Femur (tissue), 1 donor: ENCODE measurements at regions not wholly inside any gene's neighbourhood (a gene's known extent, or its start where the extent isn't known, plus 50 kb on each side); places are given as distances from the start of the nearest gene placed in this dataset.

ENCODE experiments used
- DNase-seq: peaks from one replicate; pipeline ENCODE4 v3.0.0-alpha.2; 2017

DNA sequence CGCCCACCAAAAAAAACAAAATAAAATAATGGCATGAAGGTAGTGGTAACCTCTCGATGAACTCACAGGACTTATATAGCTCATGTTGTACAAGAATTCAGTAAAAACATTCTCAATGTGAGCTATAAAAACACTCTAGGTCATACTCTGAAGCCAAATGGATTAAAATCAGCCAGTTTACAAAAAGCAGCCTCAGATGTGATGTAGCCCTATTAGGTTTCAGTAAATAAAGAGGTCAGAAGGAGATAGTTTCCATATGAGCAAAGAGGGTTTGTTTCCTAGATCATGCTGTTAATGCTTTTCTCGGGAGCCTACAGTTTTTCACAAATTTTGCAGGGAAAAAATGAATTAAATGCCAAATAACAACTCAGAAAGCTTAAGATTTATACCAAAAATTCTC lies 319.5 kb upstream of the HSF2 start:
- no peak for DNase-seq

DNA sequence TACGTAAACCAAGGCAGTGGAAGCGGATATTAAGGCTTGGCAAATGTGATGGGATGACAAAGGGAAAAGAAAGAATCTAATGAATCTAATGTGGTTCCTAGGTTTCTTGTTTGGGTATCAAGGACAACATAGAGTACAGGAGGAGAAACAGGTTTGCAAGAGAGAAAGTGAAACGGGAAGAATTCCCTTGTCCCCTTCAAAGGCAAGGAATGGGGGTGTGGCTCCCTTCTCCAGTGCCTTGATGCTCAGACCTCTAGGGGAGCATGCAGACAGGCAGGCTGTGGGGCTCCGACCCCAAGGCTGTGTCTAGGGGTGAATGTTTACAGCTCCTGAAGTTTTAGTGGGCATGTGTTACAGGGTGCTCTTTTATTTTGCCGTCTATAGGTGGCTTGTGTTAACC lies 317.5 kb upstream of the HSF2 start:
- no peak for DNase-seq

DNA sequence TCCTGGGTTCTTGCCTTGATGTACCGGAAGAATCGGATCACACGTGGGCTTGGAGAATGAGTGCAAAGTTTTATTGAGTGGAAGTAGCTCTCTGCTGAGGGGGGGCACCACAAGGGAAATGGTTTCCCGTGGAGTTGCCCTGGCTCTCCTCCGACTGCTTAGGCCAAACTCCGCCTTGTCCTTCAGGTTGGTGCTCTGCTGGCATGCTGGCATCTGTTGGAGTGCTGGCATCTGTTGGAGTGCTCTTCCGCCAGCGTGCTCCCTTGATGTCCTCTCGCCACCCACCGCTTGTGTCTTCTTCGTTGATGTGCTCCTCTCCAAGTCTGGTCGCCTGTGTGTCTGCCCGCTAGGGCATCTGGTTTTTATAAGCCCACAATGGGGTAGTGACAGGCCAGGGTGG lies 317.1 kb upstream of the HSF2 start:
- DNase-seq: no peak

DNA sequence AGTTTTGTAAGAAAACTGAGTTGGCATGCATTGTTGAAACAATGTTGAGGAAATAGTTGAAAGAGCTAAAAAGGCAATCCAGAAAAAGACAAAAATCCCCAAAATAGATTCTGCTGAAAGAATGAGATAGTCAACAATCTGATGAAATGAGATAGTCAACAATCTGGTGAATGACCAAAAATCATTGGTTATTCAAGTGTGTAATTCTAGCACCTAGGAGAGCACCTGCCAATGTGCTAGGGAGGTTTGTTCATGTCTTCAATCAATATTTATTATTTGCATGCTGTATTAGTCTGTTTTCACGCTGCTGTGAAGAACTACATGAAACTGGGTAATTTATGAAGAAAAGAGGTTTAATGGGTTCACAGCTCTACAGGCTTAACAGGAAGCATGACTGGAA lies 307.1 kb upstream of the HSF2 start:
- no peak for DNase-seq

DNA sequence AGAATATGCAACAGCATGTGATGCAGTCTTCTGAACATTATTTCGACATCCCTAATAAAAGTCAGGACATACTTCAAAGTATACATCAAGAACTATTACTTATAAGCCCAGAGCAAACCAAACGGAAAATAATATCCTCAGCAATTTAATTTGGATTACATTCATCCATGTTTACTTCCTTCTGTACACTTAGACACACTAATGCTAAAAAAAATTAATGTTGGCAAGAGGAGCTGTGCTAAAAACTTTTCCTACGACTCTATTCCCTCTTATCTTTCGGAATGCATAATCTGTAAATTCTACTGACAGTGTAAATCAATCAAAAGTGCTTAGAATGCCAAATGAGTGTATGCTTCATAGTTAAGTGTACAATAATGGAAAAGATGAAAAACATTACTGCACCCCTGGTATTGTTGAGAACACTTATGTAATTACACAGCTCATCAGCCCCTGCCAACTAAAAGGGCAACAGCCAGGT lies 301.2 kb upstream of the HSF2 start:
- no peak for DNase-seq

DNA sequence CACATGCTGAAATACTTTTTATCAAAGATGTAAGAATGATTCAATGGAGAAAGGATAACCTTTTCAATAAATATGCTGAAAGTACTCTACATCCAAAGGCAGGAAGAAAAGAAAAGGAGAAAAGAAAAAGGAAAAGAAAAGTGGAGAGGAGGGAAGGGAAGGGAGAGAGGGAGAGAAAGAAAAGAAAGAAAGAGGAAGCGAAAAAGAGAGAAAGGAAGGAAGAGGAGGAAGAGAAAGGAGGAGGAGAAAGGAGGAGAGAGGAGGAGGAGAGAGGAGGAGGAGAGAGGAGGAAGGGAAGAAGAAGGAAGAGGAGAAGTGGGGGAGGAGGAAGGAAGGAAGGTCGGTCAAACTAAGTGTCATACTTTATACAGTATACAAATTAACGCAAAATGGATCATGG lies 297.4 kb upstream of the HSF2 start:
- DNase-seq: no peak

DNA sequence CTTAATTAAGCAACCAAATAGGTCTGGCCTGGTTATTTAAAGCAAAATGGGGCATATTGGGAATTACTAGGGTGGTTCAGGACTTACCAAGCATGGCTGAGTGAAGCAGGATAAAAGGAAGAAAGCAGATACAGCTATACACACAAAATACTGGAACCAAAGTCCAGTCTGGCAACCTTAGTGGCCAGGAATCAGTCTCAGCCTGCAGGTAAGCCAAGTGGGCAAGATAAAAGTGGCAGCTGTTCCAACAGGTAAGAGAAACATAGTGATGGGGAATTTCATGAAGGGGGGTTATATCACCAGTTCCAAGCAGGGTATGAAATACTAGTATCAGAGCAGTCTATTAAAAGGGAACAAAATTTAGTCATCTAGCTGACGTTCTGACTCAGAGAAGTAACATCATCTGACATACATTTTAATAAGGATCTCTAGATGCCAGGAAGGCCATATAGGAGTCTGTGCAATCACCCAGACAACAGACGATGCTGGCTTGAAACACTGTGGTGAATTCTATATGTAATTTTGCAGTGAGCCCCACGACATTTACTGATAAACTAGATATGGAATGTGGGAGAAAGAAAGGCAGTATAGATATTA lies 292.1 kb upstream of the HSF2 start:
- no peak for DNase-seq

DNA sequence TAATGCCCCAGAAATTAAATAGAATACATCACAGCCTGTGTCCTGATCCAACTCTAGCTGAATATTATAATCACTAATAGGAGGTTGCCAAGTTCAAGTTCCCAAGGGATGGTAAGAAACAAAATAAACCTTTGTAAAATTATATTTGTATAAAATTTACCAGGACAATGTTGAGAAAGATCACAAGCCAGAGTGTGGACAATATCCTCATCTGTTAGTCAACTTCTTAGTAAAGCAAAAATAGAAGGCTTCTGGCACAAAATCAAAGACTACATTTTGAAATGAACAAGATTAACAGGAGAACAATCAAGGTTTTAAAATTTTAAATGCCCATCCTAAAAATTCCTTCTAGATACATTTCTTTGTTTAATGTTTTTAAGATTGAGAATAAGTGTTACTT lies 290.4 kb upstream of the HSF2 start:
- DNase-seq: no peak

DNA sequence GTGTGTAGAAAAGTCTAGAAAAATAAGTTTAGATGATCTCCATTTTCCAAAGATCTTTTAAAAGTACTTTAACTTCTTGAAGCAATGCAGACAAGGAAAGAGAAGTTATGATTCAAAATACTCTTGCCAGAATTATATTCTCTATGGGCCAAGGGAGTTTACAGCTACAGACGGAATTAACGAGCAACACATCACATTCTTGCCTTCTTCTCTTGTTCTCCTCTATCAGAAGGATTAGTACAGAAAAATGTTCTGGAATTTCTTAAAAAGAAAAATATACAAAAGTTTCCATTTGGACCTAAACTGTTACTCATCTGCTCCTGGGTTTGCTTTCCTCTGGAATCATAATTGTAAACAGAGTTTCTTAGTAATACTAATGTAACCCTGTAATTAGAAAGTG lies 284.7 kb upstream of the HSF2 start:
- DNase-seq: no peak

DNA sequence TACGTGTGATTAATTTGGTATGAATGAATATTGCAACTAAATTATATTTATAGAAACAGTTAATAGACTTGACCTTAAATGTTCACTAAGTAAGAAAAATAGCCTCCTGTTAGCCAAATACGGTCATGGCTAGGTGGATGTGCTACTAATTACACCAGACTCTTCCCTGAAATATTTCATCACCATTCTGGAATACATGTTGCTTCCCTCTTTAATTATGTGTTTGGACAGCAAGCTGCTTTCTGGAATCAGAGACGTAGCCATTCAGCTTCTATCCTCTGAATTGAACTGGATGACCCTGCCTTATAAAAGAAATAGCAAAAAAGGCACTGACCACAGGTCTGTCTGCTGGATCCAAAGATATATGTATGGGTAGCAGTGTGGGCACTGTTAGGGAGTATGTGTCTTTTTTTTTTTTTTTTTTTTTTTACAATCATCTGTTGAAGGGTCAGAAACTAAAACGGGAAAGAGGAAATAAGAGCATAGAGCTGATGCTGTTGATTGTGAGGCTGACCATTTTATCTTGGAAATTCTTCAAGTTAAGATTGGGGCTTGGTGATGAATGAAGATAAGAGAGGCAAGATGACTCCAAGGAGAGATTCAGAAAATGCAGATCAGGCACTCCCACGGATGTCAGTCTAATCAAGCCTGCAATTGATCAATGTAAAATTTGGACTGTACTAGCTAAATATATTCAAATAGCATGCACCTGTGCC lies 283.2 kb upstream of the HSF2 start:
- DNase-seq: no peak

DNA sequence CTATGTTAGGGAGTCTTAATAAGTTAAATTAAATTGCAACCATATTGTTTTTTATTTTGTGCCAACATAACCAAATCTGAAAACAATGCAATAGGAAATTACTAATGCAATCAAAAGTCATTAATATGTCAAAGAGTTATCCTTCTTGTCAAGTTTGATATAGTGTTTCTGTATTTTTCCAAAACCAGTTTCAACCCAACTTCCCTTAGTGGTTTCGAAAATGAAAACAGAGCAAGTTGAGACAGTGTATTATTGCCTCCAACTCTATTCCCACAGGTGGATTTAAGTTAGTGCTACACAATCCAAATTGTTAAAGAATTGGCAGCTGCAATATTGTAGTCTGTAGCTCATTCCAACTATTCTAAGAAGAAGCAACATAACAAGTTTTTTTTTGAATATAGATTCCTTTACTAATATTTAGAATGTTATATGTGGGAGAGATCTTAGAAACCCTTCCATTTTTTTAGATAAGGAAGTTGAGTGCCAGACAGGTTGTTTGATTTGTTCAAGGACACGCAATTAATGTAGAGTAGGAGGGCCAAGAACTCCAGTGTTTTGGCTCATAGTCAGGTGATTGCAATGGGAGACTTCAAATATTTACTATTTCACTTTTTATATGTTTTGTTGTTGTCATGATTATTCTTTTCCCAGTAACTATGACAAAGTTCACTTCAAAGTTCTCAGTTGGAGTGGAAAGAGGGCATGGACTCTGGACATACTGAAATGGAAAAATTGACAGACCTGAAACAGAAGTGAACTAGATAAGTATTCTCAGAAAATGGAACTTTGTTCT lies 282.4 kb upstream of the HSF2 start:
- DNase-seq: peak; percentile 50

DNA sequence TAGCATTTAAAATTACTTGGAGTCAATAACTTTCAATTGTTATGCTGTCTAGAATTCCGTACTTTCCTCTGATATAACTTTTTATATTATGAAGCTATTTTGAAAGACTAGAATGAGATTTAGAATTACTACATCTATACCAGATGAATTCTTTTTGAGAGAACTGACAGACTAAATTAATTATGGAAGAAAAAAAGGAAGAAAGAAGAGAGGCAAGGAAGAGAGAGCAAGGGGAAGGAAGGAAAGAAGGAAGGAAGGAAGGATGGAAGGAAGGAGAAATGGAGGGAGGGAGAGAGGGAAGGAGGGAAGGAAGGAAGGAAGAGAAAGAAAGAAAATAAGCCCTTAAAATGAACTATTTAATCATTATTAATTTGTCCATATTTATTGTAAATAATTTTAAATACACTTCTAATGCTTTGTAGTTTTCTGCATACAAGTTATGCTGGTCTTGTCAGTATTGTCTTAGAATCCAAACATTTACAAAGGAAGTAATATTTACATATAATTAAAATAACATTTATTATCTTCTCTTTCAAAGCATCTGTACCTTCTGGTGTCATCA lies 280.4 kb upstream of the HSF2 start:
- no peak for DNase-seq

DNA sequence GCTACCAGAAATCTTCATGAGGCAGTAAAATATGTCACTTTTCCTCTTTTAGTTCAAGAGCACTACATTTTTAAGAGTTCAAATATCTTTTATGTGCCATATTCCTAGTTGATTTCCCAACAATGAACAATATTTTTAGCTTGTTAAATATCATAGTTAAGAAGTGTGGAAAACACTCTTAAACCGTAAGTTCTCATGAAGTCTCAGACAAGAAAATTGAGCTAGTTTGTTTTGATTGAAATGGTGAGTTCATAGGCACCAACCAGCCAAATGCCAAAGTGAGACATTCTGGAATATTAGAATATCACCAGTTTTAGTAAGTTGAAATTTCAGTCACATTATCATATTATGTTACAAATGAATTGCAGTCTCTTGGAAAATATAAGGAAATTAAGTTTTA lies 277.2 kb upstream of the HSF2 start:
- no peak for DNase-seq

DNA sequence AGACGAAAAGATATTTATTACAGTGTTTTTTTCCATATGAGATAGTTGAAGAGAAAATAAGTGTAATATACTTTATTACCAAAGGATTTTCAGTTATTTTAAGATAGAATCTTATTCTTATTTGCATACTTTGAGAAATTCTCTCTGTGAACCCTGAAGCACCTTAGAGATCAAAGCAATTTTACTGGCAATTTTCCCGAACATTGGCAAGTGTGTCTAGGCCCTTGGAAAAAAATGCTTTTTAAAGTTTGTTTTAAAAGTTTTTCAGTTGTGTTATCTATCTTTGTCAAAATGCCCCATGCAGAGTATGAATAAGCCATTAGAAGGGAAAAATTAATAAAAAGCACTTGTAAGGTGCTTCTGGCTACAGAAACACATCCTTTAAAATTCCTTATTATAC lies 276.8 kb upstream of the HSF2 start:
- no peak for DNase-seq

DNA sequence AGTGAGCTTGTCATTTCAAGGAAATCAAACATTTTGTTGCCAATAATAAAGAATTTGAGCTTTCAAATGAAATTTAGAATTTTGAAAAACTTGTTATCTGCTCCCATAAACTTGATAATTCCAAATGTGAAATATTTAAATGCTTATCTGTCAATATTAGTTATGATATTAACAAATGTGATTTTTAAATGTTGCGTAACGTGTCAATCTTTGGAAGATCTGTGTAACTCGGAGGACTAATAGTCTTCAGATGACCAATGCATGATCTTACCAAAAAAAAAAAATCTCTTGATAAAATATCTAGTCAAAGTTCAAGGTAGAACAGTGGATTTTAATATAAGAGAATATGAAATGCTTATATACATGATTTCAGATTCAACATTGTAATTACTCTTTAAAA lies 274.5 kb upstream of the HSF2 start:
- no peak for DNase-seq

DNA sequence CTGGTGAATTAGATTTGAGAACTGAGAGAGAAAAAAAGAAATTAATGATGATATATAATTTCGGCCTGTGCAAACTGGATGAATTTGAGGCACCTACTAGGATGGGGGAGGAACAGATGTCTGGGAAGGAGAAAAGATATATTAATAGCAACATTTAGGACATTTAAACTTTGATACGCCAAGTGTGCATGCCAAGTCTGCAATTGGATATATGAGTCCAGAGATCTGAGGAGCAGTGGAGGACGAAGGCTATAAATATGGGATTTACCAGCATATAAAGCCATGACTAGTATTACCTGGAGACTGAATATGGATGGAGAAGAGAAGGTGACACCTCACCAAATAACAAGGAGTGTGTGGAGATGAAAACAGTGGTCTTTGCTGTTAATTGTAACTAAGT lies 272.6 kb upstream of the HSF2 start:
- no peak for DNase-seq

DNA sequence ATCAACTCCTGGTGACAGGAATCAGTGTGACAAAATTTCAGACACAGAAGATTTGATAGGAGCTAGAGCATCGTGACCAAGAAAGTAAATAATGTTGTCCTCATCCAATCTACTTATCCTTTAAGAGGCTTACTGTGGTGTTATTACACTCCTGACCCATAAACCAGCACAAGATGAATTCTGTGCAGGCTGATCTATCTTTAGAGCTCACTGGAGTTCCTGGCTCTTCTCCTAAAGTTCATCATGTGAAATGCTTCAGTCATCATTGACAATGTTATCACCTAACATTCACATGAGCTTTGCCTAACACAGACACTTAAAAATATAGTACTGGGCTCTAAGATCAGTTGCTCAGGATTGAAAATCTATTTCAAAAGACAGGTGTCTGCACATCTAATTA lies 271.0 kb upstream of the HSF2 start:
- DNase-seq: no peak

DNA sequence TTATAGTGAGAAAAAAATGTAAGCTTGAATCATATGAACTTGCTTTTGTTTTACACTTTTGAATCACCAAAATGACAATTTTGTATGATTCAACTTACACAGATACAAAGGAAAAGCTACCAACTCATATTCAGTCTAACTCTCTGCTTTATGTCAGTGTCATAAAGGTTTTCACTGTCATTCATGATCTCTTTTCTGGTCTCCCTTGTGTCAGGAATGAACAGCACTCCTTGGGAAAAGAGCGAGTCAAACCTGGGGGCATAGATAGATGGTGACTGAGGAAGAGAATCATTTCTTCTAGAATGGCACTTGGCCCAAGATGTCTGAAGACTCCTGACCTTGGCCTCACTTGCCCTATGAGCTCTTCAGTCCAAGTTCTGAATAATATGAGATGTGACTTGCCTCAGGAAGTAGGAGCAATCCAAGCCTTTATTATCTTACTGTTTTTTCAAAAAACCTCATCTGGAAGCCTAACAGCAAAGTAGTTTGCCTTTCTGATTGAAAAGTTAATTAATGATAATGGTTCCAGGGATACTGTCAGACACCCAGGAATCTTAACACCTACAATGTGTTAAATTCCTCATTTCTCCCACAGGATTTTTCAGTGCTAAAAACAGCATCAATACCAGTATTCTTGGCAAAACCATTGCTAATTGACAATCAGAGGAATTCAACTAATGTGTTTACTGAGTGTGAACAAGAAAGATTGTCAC lies 270.0 kb upstream of the HSF2 start:
- DNase-seq: no peak

DNA sequence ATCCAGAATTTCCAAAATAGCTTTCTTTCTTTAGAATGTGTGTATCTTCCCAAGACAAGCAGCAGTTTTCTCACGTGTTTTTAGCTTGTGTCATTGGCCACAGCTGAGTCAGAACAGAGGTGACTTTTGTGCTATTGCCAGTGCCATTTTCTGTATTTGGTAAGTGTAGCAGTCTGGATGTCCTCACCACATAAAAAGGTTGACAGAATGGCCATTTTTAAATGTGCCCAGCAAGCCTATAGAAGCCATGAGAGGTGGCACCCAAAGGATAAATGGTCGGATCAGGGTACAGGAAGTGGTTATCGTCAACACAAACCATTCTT lies 269.5 kb upstream of the HSF2 start:
- DNase-seq: no peak

DNA sequence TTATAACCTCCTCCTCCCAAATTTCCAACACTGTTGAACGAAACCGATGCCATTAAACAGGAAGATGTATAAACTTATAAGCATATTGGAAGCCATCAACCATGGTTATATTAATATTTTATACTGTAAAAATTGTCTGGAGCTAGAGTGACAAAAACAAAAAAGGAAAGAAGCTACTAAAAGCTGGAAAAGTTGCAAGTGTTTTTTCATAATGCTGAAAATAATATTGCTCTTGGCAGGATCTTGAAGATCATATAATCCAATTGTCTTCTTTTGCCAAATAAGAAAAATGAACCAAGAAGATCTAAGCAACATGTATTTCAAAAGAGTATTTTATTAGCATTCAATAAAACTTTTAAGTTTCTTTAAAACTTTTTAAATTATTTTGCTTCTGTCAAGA lies 268.9 kb upstream of the HSF2 start:
- DNase-seq: no peak

DNA sequence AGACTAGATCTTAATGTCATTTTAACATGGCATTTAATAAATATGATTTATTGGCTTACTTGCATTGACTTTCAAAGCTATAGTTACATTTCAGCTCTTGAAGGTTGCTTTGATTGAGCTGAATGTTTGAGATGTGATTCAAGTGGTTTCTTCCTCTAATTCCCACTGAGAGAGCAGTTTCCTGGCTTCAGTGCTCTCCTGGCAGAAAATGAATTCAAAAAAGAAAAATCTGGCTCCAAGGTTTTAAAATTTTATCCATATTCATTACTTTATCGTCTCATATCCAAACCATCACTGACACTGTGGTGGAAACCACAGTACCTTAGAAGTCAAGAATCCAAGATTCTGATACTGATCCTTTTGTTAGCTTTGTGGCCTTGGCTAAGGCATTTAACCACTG lies 263.1 kb upstream of the HSF2 start:
- DNase-seq: no peak

DNA sequence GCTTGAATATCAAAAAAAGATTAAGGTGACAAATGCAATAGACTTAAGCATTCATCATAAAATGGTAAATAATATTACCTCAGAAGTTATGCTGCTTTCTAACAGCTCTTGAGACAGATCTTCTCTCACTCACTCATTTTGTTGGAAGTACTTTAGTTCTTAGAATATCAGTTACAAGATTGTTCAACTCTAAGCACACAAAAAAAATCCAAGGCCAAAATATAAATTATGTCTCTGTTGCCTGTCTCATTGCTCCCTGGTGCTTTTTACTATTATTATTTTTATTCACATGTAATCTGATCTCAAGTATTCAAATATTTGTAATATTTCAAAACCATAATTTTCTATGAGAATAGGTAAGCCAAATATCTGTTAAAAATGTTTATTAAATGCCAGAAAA lies 259.4 kb upstream of the HSF2 start:
- no peak for DNase-seq

DNA sequence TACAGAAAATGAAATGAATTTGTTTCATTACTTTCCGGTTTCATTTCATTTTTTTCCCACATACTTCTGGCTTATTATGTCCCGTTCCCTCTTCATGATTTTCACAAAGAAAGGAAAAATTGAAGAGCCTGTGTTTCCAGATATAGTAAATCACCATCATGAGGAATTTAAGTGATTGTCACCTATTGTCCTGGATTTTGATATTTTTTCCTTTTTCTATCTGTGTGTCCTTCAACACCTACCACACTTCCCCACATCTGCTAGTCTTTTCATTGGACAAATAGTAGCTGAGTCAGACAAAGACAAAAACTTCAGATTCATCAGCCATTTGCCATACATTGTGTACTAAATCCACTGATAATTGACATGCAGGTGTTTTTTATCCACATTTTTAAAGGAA lies 258.2 kb upstream of the HSF2 start:
- DNase-seq: no peak
